Neural progenitor cell (in vitro differentiated cells): ENCODE measurements at regions not wholly inside any gene's neighbourhood (a gene's known extent, or its start where the extent isn't known, plus 50 kb on each side); places are given as distances from the start of the nearest gene placed in this dataset.

Source experiments
- DNase-seq: peaks from one replicate; pipeline ENCODE4 v3.0.0-alpha.2; 2016; ENCODE audit warnings: low spot score
- H2AFZ ChIP-seq: fragments of 200-600 bp; sonication (generic); replicated peaks from 2 replicates; pipeline ENCODE4 v1.6.1; 2016; ENCODE audit warnings: antibody characterized with exemption
- H3F3A ChIP-seq: fragments of 200-600 bp; sonication (generic); 2 replicates; pipeline ENCODE4 v1.6.1; 2016; ENCODE audit warnings: antibody characterized with exemption, low read depth
- H3K27ac ChIP-seq: fragments of 200-600 bp; sonication (generic); 2 replicates; pipeline ENCODE4 v1.5.1; 2016; ENCODE audit warnings: mild to moderate bottlenecking
- H3K27me3 ChIP-seq: fragments of 200-600 bp; sonication (generic); 2 replicates; pipeline ENCODE4 v1.6.1; 2016; ENCODE audit warnings: mild to moderate bottlenecking, moderate library complexity
- H3K36me3 ChIP-seq: fragments of 200-600 bp; sonication (generic); 2 replicates; pipeline ENCODE4 v1.5.1; 2016
- H3K4me1 ChIP-seq: fragments of 200-600 bp; sonication (generic); 2 replicates; pipeline ENCODE4 v1.6.1; 2016; ENCODE audit warnings: mixed run types
- H3K4me2 ChIP-seq: fragments of 200-600 bp; sonication (generic); 2 replicates; pipeline ENCODE4 v1.6.1; 2016
- H3K4me3 ChIP-seq: fragments of 200-600 bp; sonication (generic); 2 replicates; pipeline ENCODE4 v1.5.1; 2016
- H3K79me2 ChIP-seq: fragments of 200-600 bp; sonication (generic); 2 replicates; pipeline ENCODE4 v1.6.1; 2016; ENCODE audit warnings: low read depth
- H3K9ac ChIP-seq: fragments of 200-600 bp; sonication (generic); 2 replicates; pipeline ENCODE4 v1.6.1; 2016
- H3K9me3 ChIP-seq: fragments of 200-600 bp; sonication (generic); 2 replicates; pipeline ENCODE4 v1.5.1; 2016; ENCODE audit warnings: low read depth
- H4K20me1 ChIP-seq: fragments of 200-600 bp; sonication (generic); 2 replicates; pipeline ENCODE4 v1.6.1; 2016; ENCODE audit warnings: low read depth
- H3K27ac Mint-ChIP-seq: 3 replicates; pipeline ENCODE4 v1.8.0; 2021; ENCODE audit warnings: mixed read lengths
- H3K27me3 Mint-ChIP-seq: 2 replicates; pipeline ENCODE4 v1.8.0; 2022; ENCODE audit warnings: low read depth, mild to moderate bottlenecking, inconsistent platforms, moderate library complexity, mixed read lengths; ENCODE audit not compliant: insufficient read depth
- H3K36me3 Mint-ChIP-seq: 3 replicates; pipeline ENCODE4 v1.8.0; 2021; ENCODE audit warnings: mixed read lengths
- H3K4me1 Mint-ChIP-seq: 3 replicates; pipeline ENCODE4 v1.8.0; 2021; ENCODE audit warnings: mixed read lengths
- H3K4me3 Mint-ChIP-seq: 3 replicates; pipeline ENCODE4 v1.8.0; 2021; ENCODE audit warnings: mild to moderate bottlenecking, moderate library complexity, mixed read lengths
- H3K9me3 Mint-ChIP-seq: 3 replicates; pipeline ENCODE4 v1.8.0; 2020; ENCODE audit warnings: mixed read lengths
- CTCF ChIP-seq: fragments of 200-600 bp; sonication (generic); IDR thresholded peaks from 2 replicates; pipeline ENCODE4 v1.5.1; 2017; ENCODE audit warnings: antibody characterized with exemption, mild to moderate bottlenecking
- EZH2 ChIP-seq: fragments of 200-600 bp; sonication (generic); IDR thresholded peaks from 2 replicates; pipeline ENCODE4 v1.6.1; 2017; ENCODE audit warnings: antibody characterized with exemption, mild to moderate bottlenecking, moderate library complexity
- EZH2phosphoT487 ChIP-seq: fragments of 200-600 bp; sonication (generic); IDR thresholded peaks from 2 replicates; pipeline ENCODE4 v1.6.1; 2017; ENCODE audit warnings: antibody characterized with exemption

GRCh38 chr13:73286942-73287620, 228.3 kb downstream of the KLF5 start:
- no peaks in the 10 kb centered on the region for H4K20me1 ChIP-seq
- no peaks in the 10 kb centered on the region for H3K4me1 ChIP-seq
- no peak overlapping the region for H2AFZ ChIP-seq
- no peak overlapping the region for H3K9ac ChIP-seq
- H3K79me2 ChIP-seq = no peaks in the 10 kb centered on the region
- H3K4me3 ChIP-seq = no peak overlapping the region
- H3K4me3 Mint-ChIP-seq = no peak overlapping the region
- no peaks in the 10 kb centered on the region for H3K36me3 ChIP-seq
- DNase-seq = no peak
- H3K27me3 Mint-ChIP-seq = no peaks in the 10 kb centered on the region
- H3K4me2 ChIP-seq = no peak overlapping the region
- no peak overlapping the region for H3K27ac Mint-ChIP-seq
- TF ChIP-seq EZH2phosphoT487 (no peak), CTCF (no peak), EZH2 (no peak)
- no peaks in the 10 kb centered on the region for H3K9me3 Mint-ChIP-seq
- no peaks in the 10 kb centered on the region for H3F3A ChIP-seq
- H3K27me3 ChIP-seq = no peaks in the 10 kb centered on the region
- H3K9me3 ChIP-seq = no peaks in the 10 kb centered on the region
- H3K36me3 Mint-ChIP-seq = no peaks in the 10 kb centered on the region
- H3K27ac ChIP-seq = no peak overlapping the region
- H3K4me1 Mint-ChIP-seq = peaks cover 4% of the 10 kb centered on the region

- Histone ChIP-seq H3K4me1 (no peaks in the 10 kb centered on the region), H3K27me3 (no peaks in the 10 kb centered on the region), H3F3A (no peaks in the 10 kb centered on the region), H3K27ac (no peak overlapping the region), H3K4me3 (no peak overlapping the region), H2AFZ (no peak overlapping the region), H3K4me2 (no peak overlapping the region), H3K9me3 (no peaks in the 10 kb centered on the region), H4K20me1 (no peaks in the 10 kb centered on the region), H3K36me3 (no peaks in the 10 kb centered on the region), H3K9ac (no peak overlapping the region), H3K79me2 (no peaks in the 10 kb centered on the region)
- Mint-ChIP-seq H3K27me3 (no peaks in the 10 kb centered on the region), H3K9me3 (no peaks in the 10 kb centered on the region), H3K4me1 (peaks cover 4% of the 10 kb centered on the region), H3K27ac (no peak overlapping the region), H3K36me3 (no peaks in the 10 kb centered on the region), H3K4me3 (no peak overlapping the region)
- no peak for DNase-seq
- no peak for TF ChIP-seq EZH2
- peak; percentile 30 for TF ChIP-seq CTCF
These were observed 227.4 kb downstream of the KLF5 start for GRCh38 chr13:73286177-73286576.

GRCh38 chr13:73284081-73284874, 225.5 kb downstream of the KLF5 start:
- H3K27ac Mint-ChIP-seq = no peak overlapping the region
- no peak overlapping the region for H3K4me3 Mint-ChIP-seq
- no peak for DNase-seq

More at GRCh38 chr13:73284081-73284874, 225.5 kb downstream of the KLF5 start:
- H3K4me1 Mint-ChIP-seq = peaks cover 4% of the 10 kb centered on the region
- Histone ChIP-seq H3K4me2 (no peak overlapping the region), H3K27ac (no peak overlapping the region), H3K9ac (no peak overlapping the region), H3K9me3 (no peaks in the 10 kb centered on the region), H3K36me3 (no peaks in the 10 kb centered on the region), H3K4me3 (no peak overlapping the region), H3K4me1 (no peaks in the 10 kb centered on the region), H3K79me2 (no peaks in the 10 kb centered on the region), H2AFZ (no peak overlapping the region), H3K27me3 (no peaks in the 10 kb centered on the region), H4K20me1 (no peaks in the 10 kb centered on the region), H3F3A (no peaks in the 10 kb centered on the region)
- H3K36me3 Mint-ChIP-seq = no peaks in the 10 kb centered on the region
- H3K9me3 Mint-ChIP-seq = no peaks in the 10 kb centered on the region
- TF ChIP-seq EZH2 (no peak), EZH2phosphoT487 (no peak), CTCF (no peak)
- no peaks in the 10 kb centered on the region for H3K27me3 Mint-ChIP-seq
